K562 (cell line): ENCODE measurements at regions not wholly inside any gene's neighbourhood (a gene's known extent, or its start where the extent isn't known, plus 50 kb on each side); places are given as distances from the start of the nearest gene placed in this dataset.

ENCODE experiments used
- ATF2 ChIP-seq: sonication (generic); formaldehyde crosslinking; IDR thresholded peaks from 2 replicates; pipeline ENCODE4 v1.8.1; 2022; ENCODE audit warnings: missing genetic modification reagents
- CBFA2T2 ChIP-seq: fragments of 450-650 bp; conservative IDR thresholded peaks from 2 replicates; pipeline ENCODE4 v1.6.1; 2017; ENCODE audit warnings: mild to moderate bottlenecking
- CHD1 ChIP-seq: fragments of 200-600 bp; sonication (generic); IDR thresholded peaks from one replicate; pipeline ENCODE4 v1.6.1; 2012; ENCODE audit warnings: mild to moderate bottlenecking, moderate library complexity, low read length, inconsistent platforms
- E2F1 ChIP-seq: sonication (generic); formaldehyde crosslinking; IDR thresholded peaks from 2 replicates; pipeline ENCODE4 v1.8.1; 2023; ENCODE audit warnings: mild to moderate bottlenecking, missing genetic modification reagents, moderate library complexity
- E2F5 ChIP-seq: sonication (generic); formaldehyde crosslinking; IDR thresholded peaks from 2 replicates; pipeline ENCODE4 v1.8.0; 2022; ENCODE audit warnings: mild to moderate bottlenecking, missing genetic modification reagents
- GATA2 ChIP-seq: sonication (generic); formaldehyde crosslinking; IDR thresholded peaks from 2 replicates; pipeline ENCODE4 v1.4.0; 2020; ENCODE audit warnings: mild to moderate bottlenecking, missing genetic modification reagents
- GTF2B ChIP-seq: IDR thresholded peaks from 2 replicates; pipeline ENCODE4 v1.6.1; 2011; ENCODE audit not compliant: insufficient read length; ENCODE audit errors: extremely low read depth
- KLF6 ChIP-seq: fragments of 250-450 bp; sonication (Bioruptor Pico); IDR thresholded peaks from 2 replicates; pipeline ENCODE4 v1.4.0; 2020; ENCODE audit warnings: mild to moderate bottlenecking, moderate library complexity, borderline replicate concordance
- MED1 ChIP-seq: sonication (generic); formaldehyde crosslinking; IDR thresholded peaks from 2 replicates; pipeline ENCODE4 v1.8.1; 2023; ENCODE audit warnings: missing genetic modification reagents, borderline replicate concordance
- MXI1 ChIP-seq: IDR thresholded peaks from 2 replicates; pipeline ENCODE4 v1.6.1; 2011; ENCODE audit warnings: low read depth, mild to moderate bottlenecking, improper control_type of control experiment, low read length
- RHOXF2B ChIP-seq: fragments of 250-450 bp; sonication (Bioruptor Pico); conservative IDR thresholded peaks from 2 replicates; pipeline ENCODE4 v1.5.1; 2021
- RNF219 ChIP-seq: fragments of 250-450 bp; sonication (Bioruptor Pico); IDR thresholded peaks from 2 replicates; pipeline ENCODE4 v1.5.0; 2022; ENCODE audit warnings: mild to moderate bottlenecking
- SIRT6 ChIP-seq: IDR thresholded peaks from one replicate; pipeline ENCODE4 v1.6.1; 2012; ENCODE audit warnings: low read depth, mild to moderate bottlenecking, control low read depth, inconsistent platforms, low read length, moderate library complexity
- SMARCB1 ChIP-seq: IDR thresholded peaks from 2 replicates; pipeline ENCODE4 v1.6.1; 2011; ENCODE audit warnings: improper control_type of control experiment, low read depth; ENCODE audit not compliant: insufficient read length
- TFAM ChIP-seq: fragments of 250-450 bp; sonication (Bioruptor Pico); conservative IDR thresholded peaks from 2 replicates; pipeline ENCODE4 v1.5.0; 2021; ENCODE audit warnings: mild to moderate bottlenecking, moderate library complexity
- UBTF ChIP-seq, 2 experiments: IDR thresholded peaks; 2 replicates each; pipeline ENCODE4 v1.6.1; 2012; ENCODE audit warnings: improper control_type of control experiment in 2 of 2, low read depth in 2 of 2, low read length in 2 of 2, borderline replicate concordance in 1 of 2
- ZBTB1 ChIP-seq: sonication (generic); formaldehyde crosslinking; IDR thresholded peaks from 2 replicates; pipeline ENCODE4 v1.8.1; 2023; ENCODE audit warnings: missing genetic modification reagents, low read depth, mild to moderate bottlenecking, borderline replicate concordance
- ZNF124 ChIP-seq: sonication (generic); formaldehyde crosslinking; IDR thresholded peaks from 2 replicates; pipeline ENCODE4 v1.8.1; 2022; ENCODE audit warnings: missing genetic modification reagents
- ZNF146 ChIP-seq: IDR thresholded peaks from one replicate; pipeline ENCODE4 v1.6.1; 2018; ENCODE audit warnings: missing compliant biosample characterization; ENCODE audit not compliant: unreplicated experiment

- TF ChIP-seq MXI1: no peak
- TF ChIP-seq GTF2B: no peak
- TF ChIP-seq TFAM (CRISPR knock-in tag): no peak
- TF ChIP-seq KLF6 (CRISPR knock-in tag): no peak
- TF ChIP-seq UBTF (IDR thresholded peaks at IDR 0.05; ENCODE audit: borderline replicate concordance in 1 of 2, low read depth in 2 of 2, low read length in 2 of 2): no peak
- no peak for TF ChIP-seq ZNF124 (CRISPR knock-in tag)
- TF ChIP-seq GATA2 (CRISPR knock-in tag): no peak
- no peak for TF ChIP-seq RNF219 (CRISPR knock-in tag)
- peak; percentile 84 for TF ChIP-seq CBFA2T2
- no peak for TF ChIP-seq ATF2 (CRISPR knock-in tag)
- no peak for TF ChIP-seq RHOXF2B (CRISPR knock-in tag)
- no peak for TF ChIP-seq MED1 (CRISPR knock-in tag)
- TF ChIP-seq E2F1 (CRISPR knock-in tag): no peak
- no peak for TF ChIP-seq E2F5 (CRISPR knock-in tag)
- TF ChIP-seq ZNF146 (CRISPR knock-in tag): no peak
- TF ChIP-seq CHD1: no peak
- TF ChIP-seq SIRT6: no peak
- no peak for TF ChIP-seq SMARCB1
- TF ChIP-seq ZBTB1: no peak
Measured at GRCh38 chr11:91792779-91793262, 431.8 kb upstream of the FAT3 start (continued).
